Suppressor macrophage (primary cell): ENCODE measurements at regions not wholly inside any gene's neighbourhood (a gene's known extent, or its start where the extent isn't known, plus 50 kb on each side); places are given as distances from the start of the nearest gene placed in this dataset.
"Not testable (repeated sequence)": the region's sequence is repeated elsewhere in the genome, so short reads cannot be mapped to it uniquely, and the experiment has no call there.

Source experiments
- DNase-seq, 4 experiments: peaks; one replicate each; pipeline ENCODE4 v3.0.0-alpha.2; 2020 to 2022

- peak in 2 of 4 experiments; percentile 0 to 3 for DNase-seq
Measured at GRCh38 chr4:126172126-126172525, 857.4 kb downstream of the FAT4 start.

DNA sequence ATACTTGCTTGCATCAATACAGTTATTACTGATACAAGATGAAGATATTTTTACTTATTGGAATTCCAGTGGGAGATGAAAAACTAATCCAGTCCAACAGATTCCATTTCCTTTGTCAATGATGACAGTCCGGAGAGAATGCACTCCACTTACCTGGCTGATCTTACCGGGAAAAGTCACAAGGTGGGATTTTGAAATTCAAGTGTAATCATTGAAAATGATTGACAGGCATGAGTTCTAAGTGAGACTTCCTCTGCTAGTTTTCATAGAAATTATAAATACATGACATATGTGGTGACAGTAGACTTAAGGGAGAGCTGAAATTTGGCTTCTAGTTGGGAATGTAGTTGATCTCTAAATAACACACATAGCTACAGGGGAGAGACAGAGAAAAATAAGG is 859.9 kb downstream of the FAT4 start:
- no peak for DNase-seq

- no peak for DNase-seq
Measured at GRCh38 chr4:126180642-126181041, 865.9 kb downstream of the FAT4 start.

DNA sequence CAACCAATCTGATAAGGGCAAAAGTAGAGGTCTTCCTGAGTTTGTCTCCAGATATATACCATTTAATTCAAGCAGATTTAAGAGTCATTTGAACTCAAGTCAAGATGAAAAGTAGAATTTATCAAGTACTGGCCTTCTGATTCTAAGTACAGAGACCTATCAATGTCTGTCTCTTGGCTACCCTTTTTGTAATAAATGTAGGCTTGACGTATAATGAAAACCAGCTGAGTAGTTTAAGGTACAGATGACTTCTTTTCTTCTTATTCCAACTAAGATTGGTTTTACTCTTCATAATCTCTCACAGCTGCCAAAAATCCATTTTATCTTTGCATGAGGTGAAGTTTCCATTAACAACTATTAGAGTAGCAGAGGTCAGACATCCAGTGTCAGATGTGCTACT is 867.6 kb downstream of the FAT4 start:
- no peak for DNase-seq

- no peak for DNase-seq
Measured at GRCh38 chr4:126182786-126183185, 868.0 kb downstream of the FAT4 start.

- DNase-seq: no peak
Measured at GRCh38 chr4:126183206-126183605, 868.5 kb downstream of the FAT4 start.

DNA sequence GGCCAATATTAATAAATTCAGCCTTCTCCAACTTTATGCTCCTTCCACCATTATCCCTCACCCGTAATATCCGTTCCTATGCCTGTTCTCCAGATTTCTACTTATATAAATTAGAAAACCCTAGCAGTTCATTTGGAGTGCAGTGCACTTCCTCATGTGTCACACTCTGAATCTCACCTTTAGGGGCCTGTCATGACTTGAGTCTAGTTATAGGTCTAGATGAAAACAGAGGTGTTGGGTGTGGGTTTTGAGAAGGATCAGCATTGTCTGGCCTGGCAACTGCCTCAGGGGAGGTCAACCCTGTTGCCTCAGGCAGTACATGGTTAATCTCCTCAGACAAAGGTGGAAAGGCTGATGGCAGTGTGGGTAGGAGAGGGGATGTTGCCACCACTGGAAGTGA is 876.8 kb downstream of the FAT4 start:
- DNase-seq: no peak

DNA sequence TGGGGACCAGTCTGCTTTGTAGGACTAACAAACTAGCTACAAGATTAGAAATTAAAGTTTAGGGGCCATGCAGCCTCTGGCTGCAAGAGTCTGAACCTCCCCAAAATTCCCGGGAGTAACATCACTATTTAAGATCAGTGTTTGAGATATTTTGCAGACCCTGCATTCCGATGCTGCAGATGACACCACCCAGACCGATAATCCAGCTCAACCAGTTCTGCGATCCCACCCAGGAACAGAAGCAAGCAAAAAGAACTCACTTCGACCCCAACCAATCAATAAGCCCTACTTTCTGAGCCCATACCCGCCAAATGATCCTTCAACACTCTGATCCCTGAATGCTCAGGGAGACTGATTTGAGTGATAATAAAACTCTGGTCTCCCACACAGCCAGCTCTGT is 877.8 kb downstream of the FAT4 start:
- DNase-seq: no peak

DNA sequence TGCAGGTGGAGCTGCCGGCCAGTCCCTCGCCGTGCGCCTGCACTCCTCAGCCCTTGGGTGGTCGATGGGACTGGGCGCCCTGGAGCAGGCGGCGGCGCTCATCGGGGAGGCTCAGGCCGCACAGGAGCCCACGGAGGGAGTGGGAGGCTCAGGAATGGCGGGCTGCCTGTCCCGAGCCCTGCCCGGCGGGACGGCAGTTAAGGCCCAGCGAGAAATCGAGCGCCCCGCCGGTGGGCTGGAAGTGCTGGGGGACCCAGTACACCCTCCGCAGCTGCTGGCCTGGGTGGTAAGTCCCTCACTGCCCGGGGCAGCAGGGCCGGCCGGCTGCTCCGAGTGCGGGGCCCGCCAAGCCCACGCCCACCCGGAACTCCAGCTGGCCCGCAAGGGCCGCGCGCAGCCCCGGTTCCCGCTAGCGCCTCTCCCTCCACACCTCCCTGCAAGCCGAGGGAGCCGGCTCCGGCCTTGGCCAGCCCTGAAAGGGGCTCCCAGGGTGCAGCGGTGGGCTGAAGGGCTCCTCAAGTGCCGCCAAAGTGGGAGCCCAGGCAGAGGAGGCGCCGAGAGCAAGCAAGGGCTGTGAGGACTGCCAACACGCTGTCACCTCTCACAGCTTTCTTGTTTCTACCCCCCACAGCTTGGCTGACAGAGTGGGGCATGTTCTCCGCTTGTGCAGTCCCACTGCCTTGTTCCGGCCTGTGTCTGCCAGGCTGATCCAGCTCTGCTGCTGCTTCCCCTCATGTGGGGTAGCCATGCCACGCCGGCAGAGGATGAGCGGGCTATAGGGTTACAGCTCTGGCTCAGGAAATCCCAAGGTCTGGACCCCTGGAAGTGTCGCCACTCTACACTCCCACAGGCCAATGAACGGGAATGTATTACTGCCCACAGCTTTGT is 886.7 kb downstream of the FAT4 start:
- not testable (repeated sequence) for DNase-seq

DNA sequence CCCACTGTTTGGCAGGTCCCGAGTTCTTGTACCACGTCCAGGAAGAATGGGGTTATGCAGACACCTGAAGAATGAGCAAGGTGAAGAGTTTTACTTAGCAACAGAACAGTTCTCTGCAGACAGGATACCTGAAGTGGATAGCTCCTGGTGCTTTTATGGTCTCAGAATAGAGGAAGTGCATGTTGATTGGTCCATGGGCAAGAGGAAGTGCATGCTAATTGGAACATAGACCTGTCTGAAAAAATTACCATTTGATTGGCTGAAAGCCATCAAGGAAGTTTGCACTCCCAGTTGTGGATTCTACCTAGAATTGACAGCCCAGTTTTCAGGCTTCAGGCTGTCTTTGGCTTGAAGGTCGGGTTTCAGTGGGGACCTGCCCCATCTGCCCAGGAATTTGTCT is 887.5 kb downstream of the FAT4 start:
- DNase-seq: no peak

DNA sequence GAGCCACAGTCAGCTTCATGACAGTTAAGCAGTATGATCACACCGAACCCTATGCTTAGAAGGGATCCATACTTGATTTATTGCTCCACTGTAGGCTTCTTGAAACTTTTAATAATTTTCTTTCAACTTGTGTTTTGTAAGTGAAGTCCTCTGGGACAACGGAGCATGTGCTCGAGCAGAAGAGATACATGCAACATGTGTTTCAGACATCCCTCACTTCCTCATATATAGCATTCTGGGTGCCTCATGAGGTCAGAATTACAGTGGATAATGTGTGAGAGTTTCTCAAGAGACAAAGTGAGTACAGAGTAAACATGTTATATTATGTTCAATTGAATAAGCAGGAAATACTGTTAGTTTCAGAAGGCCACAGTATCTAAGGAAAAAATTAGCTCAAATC is 893.2 kb downstream of the FAT4 start:
- no peak for DNase-seq

DNA sequence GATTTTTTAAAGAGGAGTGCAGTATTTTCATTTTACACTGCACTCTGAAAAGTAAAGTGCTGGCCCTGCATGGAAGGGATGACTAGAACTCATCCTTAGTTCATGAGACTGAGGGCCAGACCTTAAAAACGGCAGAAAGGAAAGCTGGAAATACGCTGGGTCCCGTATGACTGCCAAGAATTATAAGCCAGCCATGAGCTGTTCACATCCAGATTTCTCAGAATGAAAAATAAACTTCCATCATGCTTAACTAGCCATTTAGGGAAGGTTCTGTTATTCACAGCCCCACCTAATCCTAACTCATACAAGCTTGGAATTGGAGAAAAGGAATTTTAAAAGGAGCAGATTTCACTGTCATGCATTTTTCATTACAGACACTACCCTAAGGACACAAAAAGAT is 894.4 kb downstream of the FAT4 start:
- no peak for DNase-seq

DNA sequence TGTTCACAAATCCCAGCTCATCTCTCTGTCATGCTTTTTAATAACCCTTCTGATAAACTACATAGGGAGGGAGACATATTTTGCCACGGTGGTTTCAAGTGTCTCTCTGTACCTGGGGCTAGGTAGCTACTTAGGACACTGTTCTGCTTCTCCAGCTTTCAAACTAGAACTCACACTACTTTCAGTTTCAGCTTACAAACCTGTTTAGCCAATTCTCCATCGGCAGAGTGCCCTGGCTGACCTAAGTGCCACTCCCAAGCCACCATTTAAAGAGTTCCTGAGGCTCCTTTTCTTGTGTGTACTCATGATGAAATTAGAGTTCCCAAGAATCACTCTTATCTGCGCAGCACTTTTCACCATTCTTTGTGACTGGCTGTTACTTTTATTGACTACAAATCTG is 899.2 kb downstream of the FAT4 start:
- DNase-seq: no peak

DNA sequence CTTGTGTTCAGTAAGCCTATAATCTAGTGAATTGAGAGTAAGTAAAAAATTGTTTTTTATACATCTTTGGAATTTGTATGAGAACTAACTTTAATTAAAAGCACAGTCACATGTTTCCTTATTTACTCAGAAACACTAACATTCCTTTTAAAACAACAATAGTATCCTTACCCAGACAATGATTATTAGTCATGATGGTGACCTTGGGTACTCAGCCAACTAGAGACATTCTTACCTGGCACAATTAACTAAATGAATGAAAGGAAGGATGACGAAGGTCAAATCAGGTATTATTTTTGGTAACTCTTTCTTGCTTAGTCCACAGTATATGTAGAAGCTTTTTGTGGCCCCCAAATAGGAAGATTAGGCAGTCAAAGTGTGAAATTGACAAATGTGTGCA is 901.0 kb downstream of the FAT4 start:
- DNase-seq: no peak

DNA sequence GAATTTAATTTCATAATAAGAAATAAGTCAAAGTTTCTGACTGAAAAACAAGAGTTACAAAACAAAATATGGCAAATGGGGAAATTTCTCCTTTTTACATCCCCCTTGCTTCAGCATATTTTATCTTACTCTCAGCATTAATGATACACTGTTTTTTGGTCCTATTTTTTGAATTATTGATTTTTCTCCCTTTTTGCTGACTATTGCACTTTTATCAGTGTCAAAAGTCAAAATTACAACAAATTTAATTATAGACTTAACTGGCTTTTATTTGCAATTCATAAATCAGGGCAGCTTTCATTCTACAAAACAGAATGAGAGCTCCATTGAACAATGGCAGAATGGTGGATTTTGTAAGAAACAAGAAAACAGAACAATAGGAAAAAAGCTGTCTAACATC is 901.9 kb downstream of the FAT4 start:
- no peak for DNase-seq

- DNase-seq: no peak
Measured at GRCh38 chr4:126221282-126221681, 906.5 kb downstream of the FAT4 start.

DNA sequence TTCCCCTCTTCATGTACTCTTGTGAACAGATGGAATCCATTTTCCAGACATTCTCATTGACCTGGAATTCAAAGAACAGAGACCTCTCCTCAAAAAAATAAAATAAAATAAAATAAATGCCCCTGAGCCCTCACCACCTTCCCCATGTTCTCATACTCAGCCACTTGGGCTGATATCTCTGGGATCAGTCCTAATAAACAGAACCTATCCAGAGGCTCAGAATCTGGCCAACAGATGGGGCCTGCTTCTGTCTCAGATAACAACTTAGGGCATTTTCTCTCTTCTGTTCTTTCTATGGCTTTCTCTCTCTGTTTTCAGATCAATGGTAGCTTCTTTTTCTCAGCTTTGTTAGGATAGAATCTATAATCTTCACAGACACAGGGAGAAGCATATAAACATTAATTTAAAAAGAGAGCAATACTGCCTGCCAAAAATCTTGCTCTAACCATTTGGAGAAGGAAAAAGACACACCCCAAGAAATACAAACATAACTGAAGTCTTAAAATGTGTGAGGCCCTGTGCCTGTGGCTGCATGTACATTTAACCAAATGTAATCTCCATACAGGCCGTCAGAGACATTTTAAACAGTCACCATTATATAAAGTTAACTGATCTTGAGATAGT is 907.1 kb downstream of the FAT4 start:
- DNase-seq: no peak

DNA sequence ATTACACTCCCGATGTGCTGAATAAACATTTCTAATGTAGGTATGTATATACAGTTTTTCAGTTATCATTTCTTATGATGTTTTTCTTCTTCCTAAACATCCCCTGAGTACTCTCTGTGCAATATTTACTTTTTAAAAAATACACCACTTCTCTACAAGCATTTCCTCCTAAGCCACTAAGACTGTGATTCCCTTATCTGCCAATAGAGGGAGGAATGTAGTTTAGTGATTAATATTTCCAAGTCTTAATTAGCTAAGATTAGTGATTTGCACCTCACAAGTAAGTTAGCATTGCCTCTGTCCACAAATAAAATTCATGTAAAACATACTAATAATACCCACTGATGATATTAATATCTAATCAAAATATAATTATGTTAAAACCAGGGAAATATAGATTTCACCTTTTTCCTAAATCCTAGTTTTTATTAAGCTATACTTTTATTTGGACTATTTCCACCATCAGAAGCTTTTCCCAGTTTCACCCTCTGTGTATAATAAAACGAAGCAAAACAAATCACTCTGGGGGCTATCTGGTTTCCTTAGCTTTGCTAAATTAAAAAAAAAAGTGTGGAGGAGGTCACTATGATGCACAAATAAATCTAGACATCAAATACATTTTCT is 909.1 kb downstream of the FAT4 start:
- DNase-seq: peak in 2 of 4 experiments; percentile 2 to 11

GRCh38 chr4:126227428-126227827 is 912.7 kb downstream of the FAT4 start:
- DNase-seq: no peak

DNA sequence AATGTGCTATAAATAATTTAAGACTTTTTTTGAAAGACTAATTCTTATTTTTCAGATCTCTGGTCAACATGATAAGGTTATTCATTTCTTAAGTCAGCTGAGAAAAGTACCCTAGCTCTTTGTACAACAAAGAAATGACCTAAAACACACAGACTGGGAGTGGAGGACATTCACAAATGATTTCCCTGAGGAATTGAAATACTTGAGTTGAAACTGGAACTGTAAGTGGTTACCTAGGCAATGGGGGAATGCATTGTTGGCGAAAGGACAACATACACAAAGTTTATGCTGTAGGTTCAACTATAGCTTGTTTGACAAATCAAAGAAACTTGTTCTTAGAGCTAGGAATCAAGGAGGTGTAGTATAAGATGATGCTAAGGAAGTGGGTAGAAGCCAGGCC is 915.5 kb downstream of the FAT4 start:
- no peak for DNase-seq

DNA sequence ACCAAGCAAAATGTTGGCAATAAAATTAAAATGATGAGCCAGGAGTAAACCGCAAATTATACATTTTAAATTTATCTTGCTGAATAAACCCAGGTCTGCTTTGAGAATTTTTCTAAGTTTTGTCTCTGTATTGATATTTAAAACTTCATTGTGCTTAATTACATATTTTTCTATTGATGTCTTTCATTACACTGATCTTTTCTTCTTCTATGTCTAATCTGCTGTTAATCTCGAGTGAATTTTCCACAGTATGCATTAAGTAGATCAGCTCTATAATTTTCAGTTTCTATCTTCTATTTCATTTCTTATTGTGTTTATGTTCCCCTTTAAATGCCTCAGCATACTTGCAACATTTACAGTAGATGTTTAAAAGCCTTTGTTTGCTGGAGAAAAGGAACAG is 918.7 kb downstream of the FAT4 start:
- no peak for DNase-seq

- no peak for DNase-seq
Measured at GRCh38 chr4:126238013-126238412, 923.3 kb downstream of the FAT4 start.

GRCh38 chr4:126241634-126242033 is 926.9 kb downstream of the FAT4 start:
- DNase-seq: no peak
